GM21576 (cell line): ENCODE measurements at regions not wholly inside any gene's neighbourhood (a gene's known extent, or its start where the extent isn't known, plus 50 kb on each side); places are given as distances from the start of the nearest gene placed in this dataset.
"Not testable (repeated sequence)": the region's sequence is repeated elsewhere in the genome, so short reads cannot be mapped to it uniquely, and the experiment has no call there.

Experiments
- ATAC-seq: cut with Tn5 transposase; IDR thresholded peaks from one replicate; pipeline ENCODE4 v1.9.1; 2021; ENCODE audit warnings: mild to moderate bottlenecking, moderate library complexity; ENCODE audit not compliant: unreplicated experiment

DNA sequence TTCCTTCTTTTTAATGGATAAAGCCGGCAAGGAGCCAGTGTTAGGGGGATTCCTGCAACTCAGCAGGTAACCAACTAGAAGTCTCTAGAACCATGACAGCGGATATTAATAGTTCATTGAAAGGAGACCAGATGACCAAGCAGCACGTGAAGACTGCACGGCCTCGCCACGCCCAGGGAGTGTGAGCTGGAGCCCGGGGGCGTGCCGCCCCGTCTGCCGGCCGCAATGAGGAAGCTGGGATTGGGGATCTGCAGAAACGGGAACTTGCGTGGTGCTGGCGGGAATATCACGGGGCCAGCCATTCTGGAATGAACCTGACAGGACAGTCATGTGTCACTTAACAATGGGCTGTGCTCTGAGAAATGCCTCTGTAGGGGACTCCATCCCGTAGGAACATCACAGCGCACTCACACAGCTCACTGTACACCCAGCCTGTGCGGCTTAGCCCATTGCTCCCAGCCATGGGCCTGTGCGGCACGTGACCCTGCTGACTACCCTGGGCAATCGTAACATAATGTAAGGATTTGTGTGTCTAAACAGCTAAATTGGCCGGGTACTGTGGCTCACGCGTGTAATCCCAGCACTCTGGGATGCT, 4092.8 kb upstream of the TPTE start:
- not testable (repeated sequence) for ATAC-seq

GRCh38 chr21:6429924-6430323, 4091.5 kb upstream of the TPTE start:
- ATAC-seq, result not testable (repeated sequence)

GRCh38 chr21:6433149-6433548, 4088.2 kb upstream of the TPTE start:
- ATAC-seq, result not testable (repeated sequence)

- not testable (repeated sequence) for ATAC-seq
Measured at GRCh38 chr21:6436205-6436604, 4085.2 kb upstream of the TPTE start.

GRCh38 chr21:6436971-6437833, 4084.2 kb upstream of the TPTE start:
- ATAC-seq, result not testable (repeated sequence)

DNA sequence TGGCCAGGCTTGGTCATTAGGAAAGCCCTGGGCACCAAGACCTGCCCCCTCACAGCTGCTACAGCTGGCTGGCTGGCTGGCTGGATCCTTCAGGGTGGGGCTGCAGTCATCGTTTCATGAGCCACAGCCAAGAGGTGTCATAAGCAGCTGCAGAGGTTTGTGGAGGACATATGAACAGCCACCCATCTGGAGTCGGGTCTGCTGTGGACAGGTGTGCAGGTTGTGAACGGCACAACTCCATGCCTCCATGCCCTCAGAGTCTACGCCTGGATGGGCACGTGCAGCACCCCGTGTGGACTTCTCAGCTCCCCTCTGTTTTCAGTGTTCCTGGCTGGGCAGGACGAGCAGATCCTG, 4083.6 kb upstream of the TPTE start:
- ATAC-seq, result not testable (repeated sequence)

DNA sequence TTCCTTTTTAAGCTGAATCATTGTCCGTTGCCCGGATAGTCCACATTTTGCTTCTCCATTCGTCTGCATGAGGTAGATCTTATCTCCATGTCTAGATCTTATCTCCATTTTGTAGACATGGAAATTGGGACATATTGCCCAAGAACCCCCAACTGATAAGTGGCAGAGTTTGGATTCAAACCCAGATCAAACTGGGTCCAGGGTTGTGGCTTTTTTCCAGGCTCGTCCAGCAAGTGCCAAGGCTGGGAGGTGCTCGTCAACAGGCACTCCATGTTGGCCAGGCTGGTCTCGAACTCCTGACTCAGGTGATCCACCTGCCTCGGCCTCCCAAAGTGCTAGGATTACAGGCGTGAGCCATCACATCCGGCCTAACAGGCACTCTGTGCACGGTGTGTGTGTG, 4082.3 kb upstream of the TPTE start:
- not testable (repeated sequence) for ATAC-seq

GRCh38 chr21:6454648-6455340, 4066.6 kb upstream of the TPTE start:
- not testable (repeated sequence) for ATAC-seq

GRCh38 chr21:6456011-6456661, 4065.2 kb upstream of the TPTE start:
- not testable (repeated sequence) for ATAC-seq

- not testable (repeated sequence) for ATAC-seq
Measured at GRCh38 chr21:6459761-6460160, 4061.6 kb upstream of the TPTE start.

- ATAC-seq, result not testable (repeated sequence)
Measured at GRCh38 chr21:6461358-6461757, 4060.0 kb upstream of the TPTE start.

- not testable (repeated sequence) for ATAC-seq
Measured at GRCh38 chr21:6464419-6464818, 4057.0 kb upstream of the TPTE start.

- not testable (repeated sequence) for ATAC-seq
Measured at GRCh38 chr21:6466081-6466698, 4055.2 kb upstream of the TPTE start.

- ATAC-seq, result not testable (repeated sequence)
Measured at GRCh38 chr21:6466707-6467106, 4054.7 kb upstream of the TPTE start.

DNA sequence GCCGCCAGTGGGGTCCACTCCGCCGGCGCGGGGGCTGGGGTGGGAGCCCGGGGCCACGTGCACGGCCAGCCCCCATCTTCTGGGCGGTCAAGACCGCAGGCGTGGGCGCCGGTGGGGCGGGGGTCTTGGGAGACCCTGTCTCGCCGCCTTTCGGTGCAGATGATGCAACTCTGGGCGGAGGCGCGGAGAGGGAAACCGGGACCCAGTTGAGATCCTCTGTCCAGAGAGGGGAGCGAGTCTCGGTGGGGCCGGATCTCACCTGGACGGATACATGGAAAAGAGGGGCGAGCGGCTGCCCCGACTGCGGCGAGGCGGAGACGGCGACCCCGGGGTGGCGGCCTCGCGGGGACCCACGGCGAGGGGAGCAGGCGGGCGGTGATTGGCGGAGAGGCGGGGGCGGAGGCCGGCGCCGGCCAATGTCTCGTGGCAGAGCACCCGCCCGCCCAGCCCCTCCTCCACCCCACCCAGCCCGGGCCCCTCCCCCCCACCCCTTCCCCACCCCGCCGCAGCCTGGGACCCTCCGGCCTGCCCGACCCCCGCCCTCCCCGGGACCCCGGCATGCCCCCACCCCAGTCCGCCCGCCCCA, 4054.1 kb upstream of the TPTE start:
- not testable (repeated sequence) for ATAC-seq

DNA sequence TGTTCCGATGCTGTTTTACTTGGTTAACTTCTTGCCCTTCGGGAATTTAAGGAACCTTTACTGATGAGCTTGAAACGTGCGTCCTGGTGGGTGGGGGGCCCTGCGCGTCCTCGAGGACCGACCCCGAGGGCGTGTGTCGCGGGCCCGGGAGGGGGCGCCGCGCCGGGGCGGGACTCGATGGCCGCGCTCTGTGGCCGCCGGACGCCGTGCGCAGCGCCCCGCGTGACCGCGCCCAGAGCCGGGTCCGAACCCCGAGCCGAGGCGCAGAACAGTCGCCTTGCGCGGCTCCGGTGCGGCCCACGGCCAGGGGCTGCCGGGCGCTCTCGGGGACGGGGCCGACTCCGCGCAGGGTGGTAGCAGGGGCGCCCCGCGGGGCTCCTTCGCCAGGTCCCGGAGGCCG, 4053.5 kb upstream of the TPTE start:
- not testable (repeated sequence) for ATAC-seq

DNA sequence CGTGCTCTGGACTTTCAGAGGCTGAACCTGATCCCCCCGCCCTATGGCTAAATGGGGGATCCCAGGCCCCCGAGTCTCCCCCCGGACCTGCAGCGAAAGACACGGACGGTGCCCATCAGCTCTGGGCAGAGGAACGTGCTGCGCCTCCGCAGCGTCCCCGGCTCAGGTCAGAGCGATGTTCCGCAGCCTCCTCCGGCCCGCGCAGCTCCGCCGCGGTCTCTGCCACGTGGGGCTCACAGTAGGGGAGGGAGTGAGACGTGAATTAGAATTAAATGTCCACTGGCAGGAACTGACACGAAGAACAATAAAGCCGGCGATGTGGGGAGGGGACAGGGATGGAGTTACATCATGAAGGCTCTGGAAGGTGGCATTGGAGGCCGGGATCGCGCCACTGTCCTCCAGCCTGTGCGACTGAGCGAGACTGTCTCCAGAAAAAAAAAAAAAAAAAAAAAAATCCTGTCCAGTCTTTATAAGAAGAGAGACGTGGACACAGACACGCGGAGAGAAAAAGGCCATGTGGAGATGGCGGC, 4053.0 kb upstream of the TPTE start:
- ATAC-seq, result not testable (repeated sequence)

DNA sequence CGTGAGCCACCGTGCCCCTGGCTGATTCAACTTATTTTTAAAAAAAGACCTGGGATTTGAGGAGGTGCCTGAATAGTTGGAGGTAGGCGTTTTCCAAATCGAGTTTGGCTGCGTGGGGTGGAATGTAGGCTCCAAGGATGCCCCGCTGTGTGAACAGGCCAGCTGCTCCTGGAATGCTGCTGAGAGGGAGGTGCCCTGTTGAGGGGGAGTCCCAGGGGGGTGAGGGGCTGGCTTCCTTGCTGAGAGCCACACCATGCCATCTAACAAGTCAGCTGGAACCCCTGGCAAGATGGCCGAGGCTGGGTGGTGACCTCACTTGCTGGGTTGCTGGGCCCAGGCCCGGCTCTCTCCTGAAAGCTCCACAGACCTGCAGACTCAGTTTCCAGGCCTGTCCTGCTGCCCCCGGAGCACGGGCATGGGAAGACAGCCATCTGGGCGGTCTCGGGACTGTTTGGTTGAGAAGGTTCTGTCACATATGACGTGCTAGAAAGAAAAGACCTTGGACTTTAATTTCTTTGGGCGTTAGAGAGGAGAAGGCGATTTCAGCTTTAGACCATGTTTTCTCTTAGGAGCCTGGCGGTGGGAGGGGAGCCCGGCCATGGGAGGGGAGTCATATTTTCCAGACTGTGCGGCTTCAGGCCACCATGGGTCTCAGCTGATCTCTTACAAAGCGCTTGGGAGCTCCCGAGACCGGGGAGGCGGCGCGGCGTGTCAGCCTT, 4047.0 kb upstream of the TPTE start:
- ATAC-seq, result not testable (repeated sequence)

DNA sequence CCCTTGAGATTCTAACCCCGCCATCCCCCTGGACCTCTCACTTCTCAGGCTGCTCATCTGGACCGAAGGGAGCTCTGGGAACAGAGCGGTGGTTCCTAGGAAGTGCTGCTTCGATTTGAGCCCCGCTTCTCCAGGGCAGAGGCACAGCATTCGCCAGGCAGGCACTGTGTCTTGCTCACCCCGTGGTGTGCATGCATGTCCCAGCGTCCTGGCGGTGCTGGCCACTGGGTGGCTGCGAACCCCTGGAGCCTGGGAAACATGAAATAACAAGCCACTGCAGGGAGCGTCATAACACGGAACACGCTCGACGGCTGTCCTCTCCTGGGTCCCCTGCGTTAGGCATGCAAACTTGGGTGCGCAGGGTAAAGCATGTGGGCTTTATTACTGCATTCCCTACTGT, 4040.3 kb upstream of the TPTE start:
- not testable (repeated sequence) for ATAC-seq
